ENCODE measurements at regions not wholly inside any gene's neighbourhood (a gene's known extent, or its start where the extent isn't known, plus 50 kb on each side); places are given as distances from the start of the nearest gene placed in this dataset.

DNA sequence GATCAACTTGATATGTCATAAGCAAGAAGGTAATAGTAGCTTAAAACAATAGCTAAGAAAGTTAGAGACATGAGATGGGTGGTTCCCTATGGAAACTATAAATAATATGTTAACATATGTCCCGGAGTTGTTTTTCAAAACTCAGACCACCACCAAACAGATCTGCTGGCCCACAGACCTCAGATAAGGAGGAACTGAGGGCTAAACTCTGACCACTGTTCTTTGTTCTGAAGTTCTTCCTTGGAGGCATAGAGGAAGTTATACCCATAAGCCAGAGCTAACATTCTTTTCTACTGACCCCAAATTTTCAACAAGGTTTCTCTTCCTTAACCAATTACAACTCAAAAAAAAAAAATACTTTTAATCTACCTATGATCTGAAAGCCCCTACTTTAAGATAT is 156.1 kb upstream of the FSCB start:
- Histone ChIP-seq H3K4me2 (ENCODE audit: extremely low read depth, insufficient read depth, low read length) (no peak overlapping the region), H4K20me1 (ENCODE audit: control insufficient read depth, extremely low read depth, insufficient read depth, low read length) (no peaks in the 10 kb centered on the region), H2AFZ (ENCODE audit: low read length) (no peak overlapping the region), H3K36me3 (ENCODE audit: control insufficient read depth, insufficient read depth, low read length) (no peaks in the 10 kb centered on the region), H3K27me3 (ENCODE audit: control insufficient read depth, insufficient read depth, low read length) (no peaks in the 10 kb centered on the region), H3K9me3 (ENCODE audit: control insufficient read depth, insufficient read depth, low read depth, low read length) (no peaks in the 10 kb centered on the region), H3K79me2 (ENCODE audit: control insufficient read depth, insufficient read depth, low read length) (no peaks in the 10 kb centered on the region), H3K4me3 (replicated peaks in 1 of 4; ENCODE audit: control extremely low read depth in 1 of 4, insufficient read depth in 1 of 4, low read depth in 3 of 4, low read length in 4 of 4) (no peak overlapping the region), H3K4me1 (ENCODE audit: control insufficient read depth, extremely low read depth, insufficient read depth, low read length) (no peaks in the 10 kb centered on the region), H3K9ac (ENCODE audit: insufficient read depth, low read length) (no peak overlapping the region), H3K27ac (ENCODE audit: insufficient read depth, low read length) (no peak overlapping the region)
- DNase-seq (ENCODE audit: low read depth in 2 of 2): no peak
- TF ChIP-seq EZH2 (IDR thresholded peaks at IDR 0.05; ENCODE audit: low read length, missing control alignments): no peak
- no peak for TF ChIP-seq CTCF (conservative IDR thresholded peaks at IDR 0.05 in 1 of 2, IDR thresholded peaks at IDR 0.05 in 1 of 2; ENCODE audit: low read depth in 1 of 2, low read length in 2 of 2)

DNA sequence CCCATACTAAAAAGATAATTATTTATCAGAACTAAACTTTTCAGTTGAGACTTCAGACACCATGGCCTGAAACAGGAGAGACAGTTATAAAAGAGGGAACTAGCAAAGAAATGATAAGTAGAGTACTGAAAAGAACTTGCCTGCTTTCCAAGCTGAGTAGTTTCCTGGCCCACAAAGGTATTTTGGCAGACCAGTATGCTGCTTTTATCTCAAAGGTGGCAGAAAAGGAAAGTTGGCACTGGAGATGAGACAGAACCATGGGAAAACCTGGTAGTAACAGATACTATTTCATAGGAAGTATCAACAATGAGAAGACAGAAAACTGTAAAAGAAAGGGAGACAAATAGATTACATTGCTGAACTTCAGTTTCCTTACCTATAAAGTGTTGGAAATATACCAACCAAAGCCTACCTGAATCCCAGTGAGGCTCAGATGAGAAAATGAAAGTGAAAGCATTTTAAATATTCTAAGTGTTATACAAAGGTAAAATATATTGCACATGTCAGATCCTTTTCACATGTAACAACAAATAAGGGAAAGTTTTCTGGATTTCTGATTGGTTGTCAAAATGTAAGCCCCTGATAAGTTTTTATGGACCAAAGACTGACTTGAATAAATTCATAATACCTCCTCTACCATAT is 155.3 kb upstream of the FSCB start:
- H3K4me3 ChIP-seq (replicated peaks in 1 of 4; ENCODE audit: control extremely low read depth in 1 of 4, insufficient read depth in 1 of 4, low read depth in 3 of 4, low read length in 4 of 4): no peak overlapping the region
- no peaks in the 10 kb centered on the region for H3K4me1 ChIP-seq (ENCODE audit: control insufficient read depth, extremely low read depth, insufficient read depth, low read length)
- H3K4me2 ChIP-seq (ENCODE audit: extremely low read depth, insufficient read depth, low read length): no peak overlapping the region
- no peak overlapping the region for H3K27ac ChIP-seq (ENCODE audit: insufficient read depth, low read length)
- no peaks in the 10 kb centered on the region for H4K20me1 ChIP-seq (ENCODE audit: control insufficient read depth, extremely low read depth, insufficient read depth, low read length)
- no peaks in the 10 kb centered on the region for H3K27me3 ChIP-seq (ENCODE audit: control insufficient read depth, insufficient read depth, low read length)
- no peaks in the 10 kb centered on the region for H3K79me2 ChIP-seq (ENCODE audit: control insufficient read depth, insufficient read depth, low read length)
- no peak for DNase-seq (ENCODE audit: low read depth in 2 of 2)
- H3K9me3 ChIP-seq (ENCODE audit: control insufficient read depth, insufficient read depth, low read depth, low read length): no peaks in the 10 kb centered on the region
- H2AFZ ChIP-seq (ENCODE audit: low read length): no peak overlapping the region
- H3K36me3 ChIP-seq (ENCODE audit: control insufficient read depth, insufficient read depth, low read length): no peaks in the 10 kb centered on the region
- TF ChIP-seq CTCF (conservative IDR thresholded peaks at IDR 0.05 in 1 of 2, IDR thresholded peaks at IDR 0.05 in 1 of 2; ENCODE audit: low read depth in 1 of 2, low read length in 2 of 2): no peak
- no peak for TF ChIP-seq EZH2 (IDR thresholded peaks at IDR 0.05; ENCODE audit: low read length, missing control alignments)
- no peak overlapping the region for H3K9ac ChIP-seq (ENCODE audit: insufficient read depth, low read length)

- Histone ChIP-seq H3K27ac (ENCODE audit: insufficient read depth, low read length) (no peak overlapping the region), H3K9me3 (ENCODE audit: control insufficient read depth, insufficient read depth, low read depth, low read length) (no peaks in the 10 kb centered on the region), H2AFZ (ENCODE audit: low read length) (no peak overlapping the region), H3K4me2 (ENCODE audit: extremely low read depth, insufficient read depth, low read length) (no peak overlapping the region), H3K79me2 (ENCODE audit: control insufficient read depth, insufficient read depth, low read length) (no peaks in the 10 kb centered on the region), H3K4me1 (ENCODE audit: control insufficient read depth, extremely low read depth, insufficient read depth, low read length) (no peaks in the 10 kb centered on the region), H4K20me1 (ENCODE audit: control insufficient read depth, extremely low read depth, insufficient read depth, low read length) (no peaks in the 10 kb centered on the region), H3K4me3 (replicated peaks in 1 of 4; ENCODE audit: control extremely low read depth in 1 of 4, insufficient read depth in 1 of 4, low read depth in 3 of 4, low read length in 4 of 4) (no peak overlapping the region), H3K9ac (ENCODE audit: insufficient read depth, low read length) (no peak overlapping the region), H3K27me3 (ENCODE audit: control insufficient read depth, insufficient read depth, low read length) (no peaks in the 10 kb centered on the region), H3K36me3 (ENCODE audit: control insufficient read depth, insufficient read depth, low read length) (no peaks in the 10 kb centered on the region)
- TF ChIP-seq EZH2 (IDR thresholded peaks at IDR 0.05; ENCODE audit: low read length, missing control alignments) (no peak), CTCF (conservative IDR thresholded peaks at IDR 0.05 in 1 of 2, IDR thresholded peaks at IDR 0.05 in 1 of 2; ENCODE audit: low read depth in 1 of 2, low read length in 2 of 2) (no peak)
- no peak for DNase-seq (ENCODE audit: low read depth in 2 of 2)
Measured at GRCh38 chr14:44658389-44658696, 151.3 kb upstream of the FSCB start.

Data from fibroblast of lung (primary cell).